IMR-90 (cell line): ENCODE measurements at regions not wholly inside any gene's neighbourhood (a gene's known extent, or its start where the extent isn't known, plus 50 kb on each side); places are given as distances from the start of the nearest gene placed in this dataset.

Source experiments
- ATAC-seq: fragments of 200-7000 bp; cut with Tn5 transposase; 2 replicates; pipeline ENCODE4 v1.9.1; 2020; ENCODE audit warnings: low read depth, mild to moderate bottlenecking, moderate library complexity
- BruUV-seq: library from RNA; stranded (reverse); fragments of 400-500 nt; replicated peaks from 2 replicates; lab custom pipeline; 2021; lab: Mats Ljungman, UMichigan
- CTCF ChIA-PET: fragments of 300-600 bp; formaldehyde crosslinking; extraction: SDS; loops from one replicate; lab custom pipeline; 2021; ENCODE audit warnings: antibody characterized with exemption; lab: Yijun Ruan, JAX
- POLR2A ChIA-PET: fragments of 300-600 bp; sonication (Branson Sonifier 250); formaldehyde crosslinking; loops from one replicate; lab custom pipeline; 2022; ENCODE audit warnings: antibody characterized with exemption; ENCODE audit not compliant: unreplicated experiment; lab: Charles Lee
- DNase-seq: peaks from one replicate; pipeline ENCODE4 v3.0.0; 2013
- H2AFZ ChIP-seq: replicated peaks from 2 replicates; pipeline ENCODE3; 2013; ENCODE audit warnings: low read length, mild to moderate bottlenecking; ENCODE audit not compliant: poor library complexity
- H2AK5ac ChIP-seq: 2 replicates; pipeline ENCODE4 v1.6.1; 2013; ENCODE audit warnings: low read depth, low read length, inconsistent platforms
- H2AK9ac ChIP-seq: replicated peaks from 2 replicates; pipeline ENCODE3; 2013; ENCODE audit warnings: mild to moderate bottlenecking, low read depth, low read length, moderate library complexity; ENCODE audit not compliant: poor library complexity
- H2BK120ac ChIP-seq: 2 replicates; pipeline ENCODE4 v1.6.1; 2013; ENCODE audit warnings: low read depth, low read length, inconsistent platforms
- H2BK15ac ChIP-seq: 3 replicates; pipeline ENCODE4 v1.6.1; 2013; ENCODE audit warnings: low read depth, low read length, inconsistent platforms
- H2BK20ac ChIP-seq: 2 replicates; pipeline ENCODE4 v1.6.1; 2013; ENCODE audit warnings: low read depth, mild to moderate bottlenecking, inconsistent platforms, low read length, moderate library complexity
- H2BK5ac ChIP-seq: 2 replicates; pipeline ENCODE4 v1.6.1; 2013; ENCODE audit warnings: mild to moderate bottlenecking, low read depth, low read length, inconsistent platforms; ENCODE audit not compliant: poor library complexity, severe bottlenecking
- H3K14ac ChIP-seq: replicated peaks from 2 replicates; pipeline ENCODE4 v1.6.1; 2013; ENCODE audit warnings: low read depth, low read length, inconsistent platforms
- H3K18ac ChIP-seq: 2 replicates; pipeline ENCODE4 v1.6.1; 2013; ENCODE audit warnings: low read depth, low read length, control low read depth
- H3K23ac ChIP-seq: 2 replicates; pipeline ENCODE4 v1.6.1; 2013; ENCODE audit warnings: low read depth, low read length, inconsistent platforms
- H3K27ac ChIP-seq: 2 replicates; pipeline ENCODE4 v1.5.1; 2013; ENCODE audit warnings: mild to moderate bottlenecking, control low read depth, low read length; ENCODE audit not compliant: insufficient read depth
- H3K27me3 ChIP-seq: 2 replicates; pipeline ENCODE4 v1.6.1; 2013; ENCODE audit warnings: low read length; ENCODE audit not compliant: control insufficient read depth, insufficient read depth
- H3K36me3 ChIP-seq: 2 replicates; pipeline ENCODE4 v1.6.1; 2013; ENCODE audit warnings: low read length, mixed read lengths; ENCODE audit not compliant: control insufficient read depth, insufficient read depth
- H3K4ac ChIP-seq: 2 replicates; pipeline ENCODE4 v1.6.1; 2013; ENCODE audit warnings: low read depth, low read length, inconsistent platforms
- H3K4me1 ChIP-seq: 2 replicates; pipeline ENCODE4 v1.6.1; 2013; ENCODE audit warnings: low read length, mixed read lengths; ENCODE audit not compliant: control insufficient read depth, insufficient read depth
- H3K4me2 ChIP-seq: 2 replicates; pipeline ENCODE4 v1.6.1; 2013; ENCODE audit warnings: low read depth, mild to moderate bottlenecking, control low read depth, low read length, moderate library complexity
- H3K4me3 ChIP-seq: 2 replicates; pipeline ENCODE4 v1.5.1; 2013; ENCODE audit warnings: low read depth, mild to moderate bottlenecking, control low read depth, low read length, moderate library complexity; ENCODE audit not compliant: insufficient read depth
- H3K56ac ChIP-seq: 2 replicates; pipeline ENCODE4 v1.6.1; 2013; ENCODE audit warnings: low read length, inconsistent platforms; ENCODE audit not compliant: insufficient read depth; ENCODE audit errors: extremely low read depth
- H3K79me1 ChIP-seq, 2 experiments: 2 replicates each; pipeline ENCODE4 v1.6.1; 2013; ENCODE audit warnings: low read length in 2 of 2, inconsistent platforms in 1 of 2, low read depth in 1 of 2
- H3K9ac ChIP-seq: 2 replicates; pipeline ENCODE4 v1.6.1; 2013; ENCODE audit warnings: low read depth, low read length, control low read depth
- H3K9me1 ChIP-seq: 2 replicates; pipeline ENCODE4 v1.6.1; 2013; ENCODE audit warnings: low read length, inconsistent platforms; ENCODE audit not compliant: insufficient read depth
- H3K9me3 ChIP-seq: 2 replicates; pipeline ENCODE4 v1.6.1; 2013; ENCODE audit warnings: low read length; ENCODE audit not compliant: control insufficient read depth, insufficient read depth
- H4K20me1 ChIP-seq: 2 replicates; pipeline ENCODE4 v1.6.1; 2013; ENCODE audit warnings: low read length, inconsistent platforms; ENCODE audit not compliant: insufficient read depth
- H4K5ac ChIP-seq: 2 replicates; pipeline ENCODE4 v1.6.1; 2013; ENCODE audit warnings: mild to moderate bottlenecking, low read depth, low read length, control low read depth
- H4K8ac ChIP-seq, 2 experiments: 2 replicates each; pipeline ENCODE4 v1.6.1; 2013; ENCODE audit warnings: low read depth in 2 of 2, low read length in 2 of 2, control low read depth in 1 of 2, inconsistent platforms in 1 of 2
- H4K91ac ChIP-seq: 2 replicates; pipeline ENCODE4 v1.6.1; 2013; ENCODE audit warnings: low read depth, low read length, inconsistent platforms; ENCODE audit not compliant: insufficient read depth
- BHLHE40 ChIP-seq: fragments of 150-350 bp; IDR thresholded peaks from 2 replicates; pipeline ENCODE4 v1.6.1; 2016; ENCODE audit warnings: mild to moderate bottlenecking, low read depth, low read length
- CEBPB ChIP-seq: IDR thresholded peaks from 2 replicates; pipeline ENCODE4 v1.6.1; 2012; ENCODE audit warnings: low read depth, low read length, improper control_type of control experiment
- CTCF ChIP-seq: conservative IDR thresholded peaks from 2 replicates; pipeline ENCODE4 v1.5.1; 2012; ENCODE audit warnings: mild to moderate bottlenecking, low read depth, low read length, improper control_type of control experiment
- FOS ChIP-seq: fragments of 150-350 bp; IDR thresholded peaks from 2 replicates; pipeline ENCODE4 v1.6.1; 2016; ENCODE audit warnings: low read depth, low read length
- MAFK ChIP-seq: IDR thresholded peaks from 2 replicates; pipeline ENCODE4 v1.6.1; 2012; ENCODE audit warnings: low read depth, low read length, improper control_type of control experiment
- MAZ ChIP-seq: IDR thresholded peaks from 2 replicates; pipeline ENCODE4 v1.6.1; 2012; ENCODE audit warnings: low read depth, mild to moderate bottlenecking, low read length, improper control_type of control experiment, moderate library complexity, borderline replicate concordance
- NFE2L2 ChIP-seq: fragments of 150-350 bp; IDR thresholded peaks from 2 replicates; pipeline ENCODE4 v1.6.1; 2016; ENCODE audit warnings: low read depth, mild to moderate bottlenecking, low read length
- RCOR1 ChIP-seq: IDR thresholded peaks from 2 replicates; pipeline ENCODE4 v1.6.1; 2012; ENCODE audit warnings: mild to moderate bottlenecking, low read length, improper control_type of control experiment; ENCODE audit not compliant: insufficient replicate concordance
- RFX5 ChIP-seq: IDR thresholded peaks from 2 replicates; pipeline ENCODE4 v1.8.0; 2012; ENCODE audit warnings: low read depth, mild to moderate bottlenecking, low read length, moderate library complexity
- USF2 ChIP-seq: fragments of 150-350 bp; IDR thresholded peaks from 2 replicates; pipeline ENCODE4 v1.6.1; 2017; ENCODE audit warnings: mild to moderate bottlenecking, antibody characterized with exemption, low read length, low read depth
- WGBS, 2 experiments: methylation state at CpG; one replicate each; pipeline versions ENCODE4 v1.1.5 to v1.1.7; 2013; ENCODE audit warnings: missing lambda C conversion rate in 2 of 2; ENCODE audit not compliant: insufficient read length in 1 of 2; ENCODE audit errors: extremely low coverage in 2 of 2; 5-methylcytosine and 5-hydroxymethylcytosine counted together
- dilution Hi-C: fragments of 300-500 bp; cut with HindIII; formaldehyde crosslinking; loops from one replicate; pipeline ENCODE4 v1.14.3; 2018; ENCODE audit warnings: low sequenced_read_pairs; ENCODE audit not compliant: unreplicated experiment
- in situ Hi-C: fragments of 300-500 bp; cut with MboI; formaldehyde crosslinking; loops from 3 replicates; pipeline ENCODE4 v1.14.3; 2019; ENCODE audit warnings: low sequenced_read_pairs, inconsistent platforms, mixed read lengths
- intact Hi-C: fragments of 100-400 bp; cut with micrococcal nuclease; formaldehyde crosslinking; loops from 2 replicates; pipeline ENCODE4 v1.10.0; 2022

- Histone ChIP-seq H4K91ac (no peak overlapping the region), H3K9me3 (peaks cover 3% of the 10 kb centered on the region), H2AK9ac (no peak overlapping the region), H3K9me1 (no peaks in the 10 kb centered on the region), H3K14ac (no peak overlapping the region), H3K4me2 (no peak overlapping the region), H3K4ac (no peak overlapping the region), H3K4me1 (no peaks in the 10 kb centered on the region), H3K27ac (no peak overlapping the region), H3K9ac (no peak overlapping the region), H3K18ac (no peak overlapping the region), H3K36me3 (no peaks in the 10 kb centered on the region), H3K79me1 (no peaks in the 10 kb centered on the region), H2BK15ac (no peak overlapping the region), H2BK5ac (no peak overlapping the region), H2BK120ac (no peak overlapping the region), H3K27me3 (no peaks in the 10 kb centered on the region), H4K8ac (no peak overlapping the region), H3K4me3 (no peak overlapping the region), H3K23ac (no peak overlapping the region), H2BK20ac (no peak overlapping the region), H3K56ac (no peak overlapping the region), H4K5ac (no peak overlapping the region), H2AFZ (no peak overlapping the region), H2AK5ac (no peak overlapping the region), H4K20me1 (no peaks in the 10 kb centered on the region)
- dilution Hi-C loops: no loop called here
- no peak for TF ChIP-seq BHLHE40
- TF ChIP-seq RFX5: no peak
- no peak for TF ChIP-seq MAFK
- TF ChIP-seq FOS: no peak
- no peak for TF ChIP-seq MAZ
- TF ChIP-seq USF2: no peak
- no peak for TF ChIP-seq CTCF
- TF ChIP-seq RCOR1: no peak
- no peak for TF ChIP-seq CEBPB
- TF ChIP-seq NFE2L2: no peak
- in situ Hi-C loops: no loop called here
- ATAC-seq (no peak), DNase-seq (no peak)
- intact Hi-C loops: no loop called here
- no CpG with 5 or more reads among the region's 1 CpG for WGBS, 2 experiments
- CTCF ChIA-PET: no interaction called here
- BruUV-seq: no TSS peak
- POLR2A ChIA-PET: no interaction called here
Observed at GRCh38 chr5:28046596-28046995, 1008.2 kb upstream of the CDH9 start.
